CD14-positive monocyte (primary cell): ENCODE measurements at regions not wholly inside any gene's neighbourhood (a gene's known extent, or its start where the extent isn't known, plus 50 kb on each side); places are given as distances from the start of the nearest gene placed in this dataset.

Source experiments
- DNase-seq, 3 donors: peaks; one replicate each; pipeline ENCODE4 v3.0.0-alpha.2; 2011 to 2022
- H2AFZ ChIP-seq: 2 replicates; pipeline ENCODE4 v1.6.0; 2012; ENCODE audit warnings: mild to moderate bottlenecking, low read depth, low read length, inconsistent platforms; ENCODE audit not compliant: insufficient read depth, poor library complexity, severe bottlenecking
- H3K27ac ChIP-seq, 2 donors: 1 replicate in 1 of 2; 2 replicates in 1 of 2; pipeline ENCODE4 v1.5.1; 2012 to 2013; ENCODE audit warnings: low read length in 2 of 2, control low read depth in 1 of 2, inconsistent platforms in 1 of 2, low read depth in 1 of 2, mild to moderate bottlenecking in 1 of 2
- H3K27me3 ChIP-seq, 2 donors: one replicate each; pipeline versions ENCODE4 v1.6.0 to v1.6.1; 2011 to 2013; ENCODE audit warnings: low read length in 2 of 2; ENCODE audit not compliant: control insufficient read depth in 2 of 2, insufficient read depth in 2 of 2
- H3K36me3 ChIP-seq, 2 donors: replicated peaks in 1 of 2; 1 replicate in 1 of 2; 2 replicates in 1 of 2; pipeline versions ENCODE4 v1.5.1 to v1.6.1; 2012 to 2013; ENCODE audit warnings: low read length in 2 of 2, control low read depth in 1 of 2, inconsistent platforms in 1 of 2, mild to moderate bottlenecking in 1 of 2; ENCODE audit not compliant: insufficient read depth in 2 of 2, control insufficient read depth in 1 of 2
- H3K4me1 ChIP-seq, 2 donors: 1 replicate in 1 of 2; 2 replicates in 1 of 2; pipeline versions ENCODE4 v1.5.1 to v1.6.1; 2012 to 2013; ENCODE audit warnings: low read length in 2 of 2, control low read depth in 1 of 2, inconsistent platforms in 1 of 2, mild to moderate bottlenecking in 1 of 2, moderate library complexity in 1 of 2; ENCODE audit not compliant: insufficient read depth in 2 of 2, control insufficient read depth in 1 of 2
- H3K4me2 ChIP-seq: replicated peaks from 2 replicates; pipeline ENCODE3; 2012; ENCODE audit warnings: low read length, moderate library complexity, mild to moderate bottlenecking; ENCODE audit not compliant: poor library complexity, severe bottlenecking; ENCODE audit errors: extremely low read depth
- H3K4me3 ChIP-seq, 3 experiments: fragments of 200-600 bp in 1 of 3; sonication (generic) in 1 of 3; replicated peaks in 1 of 3; 1 replicate in 2 of 3; 2 replicates in 1 of 3; pipeline ENCODE4 v1.5.1; 2011 to 2013; ENCODE audit warnings: low read length in 3 of 3, mild to moderate bottlenecking in 3 of 3, control low read depth in 2 of 3, low read depth in 2 of 3, inconsistent platforms in 1 of 3, moderate library complexity in 1 of 3
- H3K79me2 ChIP-seq: 2 replicates; pipeline ENCODE4 v1.6.0; 2012; ENCODE audit warnings: mild to moderate bottlenecking, control low read depth, inconsistent platforms, low read length, moderate library complexity; ENCODE audit not compliant: insufficient read depth
- H3K9ac ChIP-seq: 2 replicates; pipeline ENCODE4 v1.6.0; 2017; ENCODE audit warnings: low read length, mild to moderate bottlenecking; ENCODE audit not compliant: insufficient read depth, poor library complexity, severe bottlenecking
- H3K9me3 ChIP-seq, 2 donors: replicated peaks in 1 of 2; 1 replicate in 1 of 2; 2 replicates in 1 of 2; pipeline versions ENCODE4 v1.5.1 to v1.6.1; 2012 to 2013; ENCODE audit warnings: low read length in 2 of 2, control low read depth in 1 of 2; ENCODE audit not compliant: control insufficient read depth in 1 of 2, insufficient read depth in 1 of 2
- H4K20me1 ChIP-seq: 2 replicates; pipeline ENCODE4 v1.6.0; 2012; ENCODE audit warnings: mild to moderate bottlenecking, low read length, control low read depth, moderate library complexity; ENCODE audit not compliant: insufficient read depth
- H3K27ac Mint-ChIP-seq, 7 donors: one replicate each; pipeline ENCODE4 v1.8.0; 2020; ENCODE audit warnings: mild to moderate bottlenecking in 7 of 7, mixed read lengths in 7 of 7, moderate library complexity in 6 of 7, inconsistent platforms in 2 of 7
- H3K27me3 Mint-ChIP-seq, 3 donors: one replicate each; pipeline ENCODE4 v1.8.0; 2021 to 2022; ENCODE audit warnings: low read depth in 3 of 3, mild to moderate bottlenecking in 3 of 3, mixed read lengths in 3 of 3, moderate library complexity in 3 of 3, inconsistent platforms in 1 of 3
- H3K36me3 Mint-ChIP-seq, 2 donors: one replicate each; pipeline ENCODE4 v1.8.0; 2020; ENCODE audit warnings: mixed read lengths in 2 of 2, inconsistent platforms in 1 of 2, mild to moderate bottlenecking in 1 of 2
- H3K4me1 Mint-ChIP-seq: one replicate; pipeline ENCODE4 v1.8.0; 2020; ENCODE audit warnings: mild to moderate bottlenecking, mixed read lengths
- H3K4me3 Mint-ChIP-seq, 2 donors: one replicate each; pipeline ENCODE4 v1.8.0; 2020; ENCODE audit warnings: mild to moderate bottlenecking in 2 of 2, mixed read lengths in 2 of 2, moderate library complexity in 1 of 2
- H3K9me3 Mint-ChIP-seq, 7 donors: one replicate each; pipeline ENCODE4 v1.8.0; 2020 to 2022; ENCODE audit warnings: mixed read lengths in 7 of 7, mild to moderate bottlenecking in 6 of 7, moderate library complexity in 6 of 7, inconsistent platforms in 2 of 7
- WGBS: methylation state at CpG from one replicate; pipeline ENCODE4 v1.1.5; 2013; ENCODE audit warnings: missing lambda C conversion rate; ENCODE audit not compliant: insufficient coverage; 5-methylcytosine and 5-hydroxymethylcytosine counted together
- intact Hi-C, 2 donors: fragments of 100-400 bp; cut with micrococcal nuclease; formaldehyde crosslinking; loops; one replicate each; pipeline versions ENCODE4 v1.15.0 to v1.15.1; 2023
- TF ChIP-seq, protein P1 (sequence below): fragments of 200-600 bp; IDR thresholded peaks from one replicate; pipeline ENCODE4 v1.8.0; 2022; ENCODE audit warnings: antibody characterized with exemption, mild to moderate bottlenecking

DNA sequence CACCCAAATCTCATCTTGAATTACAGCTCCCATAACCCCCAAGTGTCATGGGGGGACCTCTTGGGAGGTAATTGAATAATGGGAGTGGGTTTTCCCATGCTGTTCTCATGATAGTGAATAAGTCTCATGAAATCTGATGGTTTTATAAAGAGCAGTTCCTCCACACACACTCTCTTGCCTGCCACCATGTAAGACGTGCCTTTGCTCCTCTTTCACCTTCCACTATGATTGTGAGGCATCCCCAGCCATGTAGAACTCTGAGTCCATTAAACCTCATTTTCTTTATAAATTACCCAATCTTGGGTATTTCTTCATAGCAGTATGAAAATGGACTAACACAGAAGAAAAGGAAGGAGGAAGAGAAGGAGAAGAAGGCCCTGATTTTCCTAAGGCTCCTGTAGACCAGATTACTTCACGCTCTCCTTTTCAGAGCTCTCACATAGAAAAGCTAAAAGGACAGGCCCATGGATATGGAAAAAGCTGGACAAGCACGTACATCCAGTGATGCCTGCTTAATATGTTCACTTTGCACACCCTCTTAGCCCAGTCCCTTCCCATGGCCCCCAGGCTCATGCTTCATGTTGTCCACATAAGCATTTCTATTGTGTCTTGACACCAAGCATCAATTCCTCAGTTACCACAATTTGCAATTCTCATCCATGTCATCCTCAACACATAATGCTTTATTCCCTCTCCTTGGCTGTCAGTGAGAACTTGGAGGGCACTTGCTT lies 354.8 kb downstream of the CD83 start:
- intact Hi-C loops = no loop called here
- H3K4me1 Mint-ChIP-seq = peaks cover 11% of the 10 kb centered on the region
- Histone ChIP-seq H4K20me1 (no peaks in the 10 kb centered on the region), H3K4me2 (no peak overlapping the region), H3K27ac (no peak overlapping the region), H3K9ac (no peak overlapping the region), H3K9me3 (peaks cover 0 to 3% of the 10 kb centered on the region in 2 donors), H3K4me1 (peaks cover 15 to 20% of the 10 kb centered on the region in 2 donors), H3K27me3 (peaks cover 0 to 4% of the 10 kb centered on the region in 2 donors), H3K36me3 (no peaks in the 10 kb centered on the region), H3K4me3 (no peak overlapping the region), H2AFZ (peak overlapping the region; percentile 33), H3K79me2 (no peaks in the 10 kb centered on the region)
- no peaks in the 10 kb centered on the region for H3K36me3 Mint-ChIP-seq
- TF ChIP-seq, protein P1, sequence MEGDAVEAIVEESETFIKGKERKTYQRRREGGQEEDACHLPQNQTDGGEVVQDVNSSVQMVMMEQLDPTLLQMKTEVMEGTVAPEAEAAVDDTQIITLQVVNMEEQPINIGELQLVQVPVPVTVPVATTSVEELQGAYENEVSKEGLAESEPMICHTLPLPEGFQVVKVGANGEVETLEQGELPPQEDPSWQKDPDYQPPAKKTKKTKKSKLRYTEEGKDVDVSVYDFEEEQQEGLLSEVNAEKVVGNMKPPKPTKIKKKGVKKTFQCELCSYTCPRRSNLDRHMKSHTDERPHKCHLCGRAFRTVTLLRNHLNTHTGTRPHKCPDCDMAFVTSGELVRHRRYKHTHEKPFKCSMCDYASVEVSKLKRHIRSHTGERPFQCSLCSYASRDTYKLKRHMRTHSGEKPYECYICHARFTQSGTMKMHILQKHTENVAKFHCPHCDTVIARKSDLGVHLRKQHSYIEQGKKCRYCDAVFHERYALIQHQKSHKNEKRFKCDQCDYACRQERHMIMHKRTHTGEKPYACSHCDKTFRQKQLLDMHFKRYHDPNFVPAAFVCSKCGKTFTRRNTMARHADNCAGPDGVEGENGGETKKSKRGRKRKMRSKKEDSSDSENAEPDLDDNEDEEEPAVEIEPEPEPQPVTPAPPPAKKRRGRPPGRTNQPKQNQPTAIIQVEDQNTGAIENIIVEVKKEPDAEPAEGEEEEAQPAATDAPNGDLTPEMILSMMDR = no peak
- H3K4me3 Mint-ChIP-seq = peak overlapping the region in 1 of 2 donors; percentile 72
- no peak for DNase-seq
- H3K27me3 Mint-ChIP-seq = peaks cover 0 to 2% (median 2%) of the 10 kb centered on the region in 3 donors
- H3K27ac Mint-ChIP-seq = peak overlapping the region in 1 of 7 donors; percentile 17
- peaks cover 0 to 6% (median 3%) of the 10 kb centered on the region in 7 donors for H3K9me3 Mint-ChIP-seq
- WGBS = 100% methylated on average over 1 of the region's 3 CpGs

DNA sequence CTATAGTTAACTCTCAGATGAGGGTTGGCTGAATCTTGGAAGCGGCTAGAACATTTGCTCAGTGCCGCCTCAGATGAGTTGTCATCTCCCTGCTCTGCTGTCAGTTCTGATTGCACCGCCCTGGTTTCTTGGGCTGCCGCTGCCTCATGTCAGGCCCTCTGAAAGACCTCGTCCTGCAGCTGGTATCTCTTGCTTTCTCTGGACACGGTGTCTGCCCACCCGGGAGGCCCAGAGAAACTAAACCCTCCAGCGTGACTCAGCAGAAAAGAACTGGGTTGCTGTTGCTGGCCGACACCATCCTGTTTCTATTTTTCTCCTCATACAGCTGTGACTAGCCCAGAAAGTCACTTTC lies 355.4 kb downstream of the CD83 start:
- Mint-ChIP-seq H3K4me1 (peaks cover 11% of the 10 kb centered on the region), H3K4me3 (peak overlapping the region in 1 of 2 donors; percentile 72), H3K36me3 (no peaks in the 10 kb centered on the region), H3K27me3 (peaks cover 0 to 2% (median 2%) of the 10 kb centered on the region in 3 donors), H3K9me3 (peaks cover 0 to 6% (median 3%) of the 10 kb centered on the region in 7 donors), H3K27ac (peak overlapping the region in 2 of 7 donors; percentile 19 to 72)
- Histone ChIP-seq H3K4me2 (no peak overlapping the region), H4K20me1 (no peaks in the 10 kb centered on the region), H3K9me3 (peaks cover 0 to 3% of the 10 kb centered on the region in 2 donors), H3K4me3 (no peak overlapping the region), H3K9ac (no peak overlapping the region), H3K27ac (no peak overlapping the region), H3K4me1 (peaks cover 20 to 25% of the 10 kb centered on the region in 2 donors), H3K36me3 (no peaks in the 10 kb centered on the region), H2AFZ (peak overlapping the region; percentile 33), H3K79me2 (no peaks in the 10 kb centered on the region), H3K27me3 (peaks cover 0 to 6% of the 10 kb centered on the region in 2 donors)
- TF ChIP-seq, protein P1 = no peak
- intact Hi-C loops = no loop called here
- DNase-seq = no peak
- 27% methylated on average over 9 of the region's 9 CpGs for WGBS
